ENCODE measurements at regions not wholly inside any gene's neighbourhood (a gene's known extent, or its start where the extent isn't known, plus 50 kb on each side); places are given as distances from the start of the nearest gene placed in this dataset.

- DNase-seq (ENCODE audit: low read depth, low spot score) = no peak
- no peak overlapping the region for H3K9ac ChIP-seq (ENCODE audit: low read length)
- CTCF ChIA-PET = no interaction called here
- H3K9me3 ChIP-seq (ENCODE audit: control insufficient read depth in 1 of 2, insufficient read depth in 1 of 2, low read depth in 1 of 2, low read length in 2 of 2) = no peaks in the 10 kb centered on the region
- no peaks in the 10 kb centered on the region for H3K79me2 ChIP-seq (ENCODE audit: insufficient read depth, low read length)
- intact Hi-C loops (cut with micrococcal nuclease) = no loop called here
- H2AFZ ChIP-seq (ENCODE audit: low read depth, low read length, poor library complexity, severe bottlenecking) = no peak overlapping the region
- BruUV-seq (replicated peaks) = no TSS peak
- H3K4me2 ChIP-seq (ENCODE audit: low read length) = no peak overlapping the region
- RAD21 ChIA-PET (ENCODE audit: low non-redundant PET in 1 of 2, low total read pairs in 2 of 2, uncharacterized antibody in 2 of 2, unreplicated experiment in 2 of 2) = no interaction called here
- H3K9me2 ChIP-seq (ENCODE audit: insufficient read depth) = no peaks in the 10 kb centered on the region
- H3K36me3 ChIP-seq (ENCODE audit: control insufficient read depth in 1 of 2, insufficient read depth in 2 of 2, low read length in 2 of 2) = no peaks in the 10 kb centered on the region
- POLR2A ChIA-PET = no interaction called here
- TF ChIP-seq MAX (IDR thresholded peaks at IDR 0.05) (no peak), EZH2phosphoT487 (IDR thresholded peaks at IDR 0.05; ENCODE audit: borderline replicate concordance) (no peak), REST (IDR thresholded peaks at IDR 0.05; ENCODE audit: low read depth) (no peak), ELF1 (IDR thresholded peaks at IDR 0.05; ENCODE audit: borderline replicate concordance, low read depth) (no peak), EZH2 (IDR thresholded peaks at IDR 0.05) (no peak), SIN3A (IDR thresholded peaks at IDR 0.05; ENCODE audit: low read depth) (no peak), ATF3 (IDR thresholded peaks at IDR 0.05) (no peak), CBX3 (IDR thresholded peaks at IDR 0.05; ENCODE audit: low read depth) (no peak), JUND (IDR thresholded peaks at IDR 0.05) (no peak)
- no peaks in the 10 kb centered on the region for H4K20me1 ChIP-seq (ENCODE audit: insufficient read depth)
- no peak for ATAC-seq
- no peak overlapping the region for H3K4me3 ChIP-seq (replicated peaks in 1 of 2; ENCODE audit: low read depth in 1 of 2, low read length in 2 of 2)
- H3K27me3 ChIP-seq (ENCODE audit: insufficient read depth, low read length) = 0 out of 2 replicates have a peak, but pooled peaks cover 13% of the 10 kb centered on the region
- H3K27ac ChIP-seq (ENCODE audit: low read depth, low read length) = no peak overlapping the region
- H3K4me1 ChIP-seq (ENCODE audit: control insufficient read depth in 1 of 2, insufficient read depth in 2 of 2, low read length in 2 of 2) = no peaks in the 10 kb centered on the region
These were observed 274.7 kb downstream of the SEC23A start for GRCh38 chr14:38828183-38828827.

All from HCT116 (cell line).